Parathyroid adenoma (tissue), 2 donors: ENCODE measurements at regions not wholly inside any gene's neighbourhood (a gene's known extent, or its start where the extent isn't known, plus 50 kb on each side); places are given as distances from the start of the nearest gene placed in this dataset.

Source experiments
- H2AFZ ChIP-seq: fragments of 300-600 bp; sonication (generic); one replicate; pipeline ENCODE4 v1.7.0; 2017; ENCODE audit warnings: antibody characterized with exemption, mild to moderate bottlenecking
- H3K27ac ChIP-seq: fragments of 300-600 bp; sonication (generic); one replicate; pipeline ENCODE4 v1.7.0; 2017
- H3K27me3 ChIP-seq: fragments of 300-600 bp; sonication (generic); one replicate; pipeline ENCODE4 v1.7.0; 2017; ENCODE audit warnings: low read length; ENCODE audit not compliant: control insufficient read depth, insufficient read depth
- H3K36me3 ChIP-seq: fragments of 300-600 bp; sonication (generic); one replicate; pipeline ENCODE4 v1.7.0; 2017; ENCODE audit warnings: low read length; ENCODE audit not compliant: control insufficient read depth, insufficient read depth
- H3K4me1 ChIP-seq: fragments of 300-600 bp; sonication (generic); one replicate; pipeline ENCODE4 v1.7.0; 2017; ENCODE audit warnings: control low read depth
- H3K4me2 ChIP-seq: fragments of 300-600 bp; sonication (generic); one replicate; pipeline ENCODE4 v1.7.0; 2017; ENCODE audit warnings: low read length
- H3K4me3 ChIP-seq: fragments of 300-600 bp; sonication (generic); one replicate; pipeline ENCODE4 v1.7.0; 2017; ENCODE audit warnings: low read depth, low read length
- H3K79me2 ChIP-seq: fragments of 300-600 bp; sonication (generic); one replicate; pipeline ENCODE4 v1.7.0; 2017; ENCODE audit warnings: control low read depth
- H3K9ac ChIP-seq: fragments of 300-600 bp; sonication (generic); one replicate; pipeline ENCODE4 v1.7.0; 2017; ENCODE audit warnings: mild to moderate bottlenecking
- H3K9me3 ChIP-seq: fragments of 300-600 bp; sonication (generic); one replicate; pipeline ENCODE4 v1.7.0; 2017; ENCODE audit warnings: low read length; ENCODE audit not compliant: control insufficient read depth
- CTCF ChIP-seq: fragments of 300-600 bp; sonication (generic); IDR thresholded peaks from one replicate; pipeline ENCODE4 v1.7.0; 2017; ENCODE audit warnings: antibody characterized with exemption, mild to moderate bottlenecking
- donor health status: primary hyperparathyroidism.

GRCh38 chr3:189548053-189548452 is 83.1 kb upstream of the TP63 start:
- TF ChIP-seq CTCF, result no peak

GRCh38 chr3:189551007-189551406 is 80.2 kb upstream of the TP63 start:
- TF ChIP-seq CTCF, result no peak
- Histone ChIP-seq H3K27me3 (no peaks in the 10 kb centered on the region), H3K9me3 (no peaks in the 10 kb centered on the region)

More at GRCh38 chr3:189548053-189548452, 83.1 kb upstream of the TP63 start:
- no peak overlapping the region for H3K27ac ChIP-seq
- no peak overlapping the region for H3K4me2 ChIP-seq
- no peak overlapping the region for H3K9ac ChIP-seq
- no peaks in the 10 kb centered on the region for H3K4me1 ChIP-seq
- no peak overlapping the region for H2AFZ ChIP-seq
- H3K27me3 ChIP-seq, result no peaks in the 10 kb centered on the region
- no peaks in the 10 kb centered on the region for H3K36me3 ChIP-seq
- no peak overlapping the region for H3K4me3 ChIP-seq
- no peaks in the 10 kb centered on the region for H3K9me3 ChIP-seq
- no peaks in the 10 kb centered on the region for H3K79me2 ChIP-seq

GRCh38 chr3:189554868-189555557 is 76.2 kb upstream of the TP63 start:
- Histone ChIP-seq H3K9me3 (no peaks in the 10 kb centered on the region), H3K36me3 (no peaks in the 10 kb centered on the region), H3K4me3 (no peak overlapping the region), H3K9ac (no peak overlapping the region), H3K27me3 (no peaks in the 10 kb centered on the region), H2AFZ (no peak overlapping the region), H3K79me2 (no peaks in the 10 kb centered on the region), H3K4me2 (no peak overlapping the region), H3K27ac (no peak overlapping the region), H3K4me1 (no peaks in the 10 kb centered on the region)
- TF ChIP-seq CTCF, result no peak

More at GRCh38 chr3:189551007-189551406, 80.2 kb upstream of the TP63 start:
- Histone ChIP-seq H3K79me2 (no peaks in the 10 kb centered on the region), H3K27ac (no peak overlapping the region), H2AFZ (no peak overlapping the region), H3K4me1 (no peaks in the 10 kb centered on the region), H3K4me3 (no peak overlapping the region), H3K4me2 (no peak overlapping the region), H3K36me3 (no peaks in the 10 kb centered on the region), H3K9ac (no peak overlapping the region)

GRCh38 chr3:189555558-189555881 is 75.7 kb upstream of the TP63 start:
- H3K36me3 ChIP-seq, result no peaks in the 10 kb centered on the region
- no peaks in the 10 kb centered on the region for H3K27me3 ChIP-seq
- TF ChIP-seq CTCF, result no peak
- H3K4me2 ChIP-seq, result no peak overlapping the region
- no peaks in the 10 kb centered on the region for H3K9me3 ChIP-seq
- H3K79me2 ChIP-seq, result no peaks in the 10 kb centered on the region
- H3K4me3 ChIP-seq, result no peak overlapping the region
- no peak overlapping the region for H2AFZ ChIP-seq
- no peak overlapping the region for H3K9ac ChIP-seq
- H3K27ac ChIP-seq, result no peak overlapping the region
- no peaks in the 10 kb centered on the region for H3K4me1 ChIP-seq

GRCh38 chr3:189557824-189558223 is 73.4 kb upstream of the TP63 start:
- no peaks in the 10 kb centered on the region for H3K27me3 ChIP-seq

More at GRCh38 chr3:189557824-189558223, 73.4 kb upstream of the TP63 start:
- H3K9ac ChIP-seq, result no peak overlapping the region
- no peak overlapping the region for H3K4me2 ChIP-seq
- H3K9me3 ChIP-seq, result no peaks in the 10 kb centered on the region
- no peaks in the 10 kb centered on the region for H3K36me3 ChIP-seq
- H3K27ac ChIP-seq, result no peak overlapping the region
- H2AFZ ChIP-seq, result no peak overlapping the region
- TF ChIP-seq CTCF, result no peak
- H3K4me1 ChIP-seq, result no peaks in the 10 kb centered on the region
- no peaks in the 10 kb centered on the region for H3K79me2 ChIP-seq
- H3K4me3 ChIP-seq, result no peak overlapping the region
